Panc1 (cell line): ENCODE measurements at regions not wholly inside any gene's neighbourhood (a gene's known extent, or its start where the extent isn't known, plus 50 kb on each side); places are given as distances from the start of the nearest gene placed in this dataset.

Source experiments
- ATAC-seq: fragments of 200-7000 bp; cut with Tn5 transposase; 2 replicates; pipeline ENCODE4 v1.9.1; 2020; ENCODE audit warnings: mild to moderate bottlenecking, moderate library complexity
- BruUV-seq: library from RNA; stranded (reverse); fragments of 400-500 nt; replicated peaks from 2 replicates; lab custom pipeline; 2021; lab: Mats Ljungman, UMichigan
- CTCF ChIA-PET: fragments of 300-600 bp; sonication (Branson Sonifier 250); formaldehyde crosslinking; loops from one replicate; lab custom pipeline; 2022; ENCODE audit warnings: antibody characterized with exemption; lab: Charles Lee
- POLR2A ChIA-PET: fragments of 300-600 bp; sonication (Branson Sonifier 250); formaldehyde crosslinking; loops from one replicate; lab custom pipeline; 2022; ENCODE audit warnings: antibody characterized with exemption; lab: Charles Lee
- DNase-seq: peaks from one replicate; pipeline ENCODE4 v3.0.0-alpha.2; 2010; ENCODE audit warnings: low read depth, low spot score
- H3K27ac ChIP-seq: 2 replicates; pipeline ENCODE4 v1.5.1; 2011; ENCODE audit warnings: mild to moderate bottlenecking, low read length, inconsistent platforms
- H3K27me3 ChIP-seq: fragments of 200-500 bp; sonication (Bioruptor generic); 2 replicates; pipeline ENCODE4 v1.6.0; 2014; ENCODE audit warnings: low read length, inconsistent platforms; ENCODE audit not compliant: control insufficient read depth, insufficient read depth
- H3K36me3 ChIP-seq: fragments of 200-500 bp; sonication (Bioruptor generic); 2 replicates; pipeline ENCODE4 v1.5.1; 2014; ENCODE audit warnings: inconsistent platforms, mild to moderate bottlenecking, low read length, moderate library complexity; ENCODE audit not compliant: control insufficient read depth, insufficient read depth
- H3K4me1 ChIP-seq: 2 replicates; pipeline ENCODE4 v1.5.1; 2011; ENCODE audit warnings: inconsistent platforms, mild to moderate bottlenecking, low read length, moderate library complexity; ENCODE audit not compliant: control insufficient read depth, insufficient read depth
- H3K4me3 ChIP-seq, 2 experiments: 2 replicates each; pipeline ENCODE4 v1.5.1; 2011 to 2012; ENCODE audit warnings: low read depth in 2 of 2, low read length in 2 of 2, mild to moderate bottlenecking in 2 of 2, inconsistent platforms in 1 of 2, moderate library complexity in 1 of 2
- H3K9me3 ChIP-seq: fragments of 200-500 bp; sonication (Bioruptor generic); 2 replicates; pipeline ENCODE4 v1.5.1; 2014; ENCODE audit warnings: low read depth, mild to moderate bottlenecking, inconsistent platforms, low read length, moderate library complexity; ENCODE audit not compliant: control insufficient read depth, insufficient read depth
- POLR2AphosphoS5 ChIP-seq: IDR thresholded peaks from 2 replicates; pipeline ENCODE4 v1.6.1; 2012; ENCODE audit warnings: mild to moderate bottlenecking, low read depth, low read length, moderate library complexity
- REST ChIP-seq, 2 experiments: IDR thresholded peaks; 2 replicates each; pipeline ENCODE4 v1.6.1; 2011 to 2012; ENCODE audit warnings: low read depth in 2 of 2, control low read depth in 1 of 2, low read length in 1 of 2, mild to moderate bottlenecking in 1 of 2, moderate library complexity in 1 of 2; ENCODE audit not compliant: insufficient read depth in 1 of 2
- SIN3A ChIP-seq: IDR thresholded peaks from 2 replicates; pipeline ENCODE4 v1.6.1; 2012; ENCODE audit warnings: low read depth, mild to moderate bottlenecking, low read length, moderate library complexity, borderline replicate concordance; ENCODE audit not compliant: insufficient read depth
- TCF7L2 ChIP-seq: IDR thresholded peaks from 2 replicates; pipeline ENCODE4 v1.6.1; 2011; ENCODE audit warnings: mild to moderate bottlenecking, low read depth, low read length, inconsistent platforms
- in situ Hi-C: cut with HindIII; loops from 2 replicates; pipeline ENCODE4 v1.10.0; 2016; ENCODE audit warnings: low sequenced_read_pairs, low pct_unique_long_range_greater_than_20kb
- intact Hi-C: fragments of 100-400 bp; cut with micrococcal nuclease; formaldehyde crosslinking; loops from one replicate; pipeline ENCODE4 v1.10.0; 2022; ENCODE audit not compliant: unreplicated experiment
- TF ChIP-seq, protein P1 (sequence below): fragments of 450-650 bp; IDR thresholded peaks from 2 replicates; pipeline ENCODE4 v1.5.1; 2017; ENCODE audit warnings: mild to moderate bottlenecking

GRCh38 chr14:104366931-104367865 lies 212.4 kb upstream of the C14orf180 start:
- intact Hi-C loops (no loop called here), in situ Hi-C loops (no loop called here)
- no peak for DNase-seq
- BruUV-seq: no TSS peak
- ChIA-PET CTCF (no interaction called here), POLR2A (no interaction called here)
- H3K4me1 ChIP-seq: no peaks in the 10 kb centered on the region
- no peak overlapping the region for H3K4me3 ChIP-seq
- no peaks in the 10 kb centered on the region; the same call in none of the 2 replicates for H3K27me3 ChIP-seq
- no peaks in the 10 kb centered on the region for H3K36me3 ChIP-seq
- no peak overlapping the region for H3K27ac ChIP-seq
- H3K9me3 ChIP-seq: no peaks in the 10 kb centered on the region
- no peak for TF ChIP-seq SIN3A
- TF ChIP-seq, protein P1, sequence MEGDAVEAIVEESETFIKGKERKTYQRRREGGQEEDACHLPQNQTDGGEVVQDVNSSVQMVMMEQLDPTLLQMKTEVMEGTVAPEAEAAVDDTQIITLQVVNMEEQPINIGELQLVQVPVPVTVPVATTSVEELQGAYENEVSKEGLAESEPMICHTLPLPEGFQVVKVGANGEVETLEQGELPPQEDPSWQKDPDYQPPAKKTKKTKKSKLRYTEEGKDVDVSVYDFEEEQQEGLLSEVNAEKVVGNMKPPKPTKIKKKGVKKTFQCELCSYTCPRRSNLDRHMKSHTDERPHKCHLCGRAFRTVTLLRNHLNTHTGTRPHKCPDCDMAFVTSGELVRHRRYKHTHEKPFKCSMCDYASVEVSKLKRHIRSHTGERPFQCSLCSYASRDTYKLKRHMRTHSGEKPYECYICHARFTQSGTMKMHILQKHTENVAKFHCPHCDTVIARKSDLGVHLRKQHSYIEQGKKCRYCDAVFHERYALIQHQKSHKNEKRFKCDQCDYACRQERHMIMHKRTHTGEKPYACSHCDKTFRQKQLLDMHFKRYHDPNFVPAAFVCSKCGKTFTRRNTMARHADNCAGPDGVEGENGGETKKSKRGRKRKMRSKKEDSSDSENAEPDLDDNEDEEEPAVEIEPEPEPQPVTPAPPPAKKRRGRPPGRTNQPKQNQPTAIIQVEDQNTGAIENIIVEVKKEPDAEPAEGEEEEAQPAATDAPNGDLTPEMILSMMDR: no peak
- TF ChIP-seq POLR2AphosphoS5: no peak
- no peak for TF ChIP-seq TCF7L2
- TF ChIP-seq REST (IDR thresholded peaks at IDR 0.05; ENCODE audit: insufficient read depth in 1 of 2, low read depth in 2 of 2, low read length in 1 of 2): no peak
- ATAC-seq: no peak

GRCh38 chr14:104367866-104368750 lies 211.5 kb upstream of the C14orf180 start:
- DNase-seq (no peak), ATAC-seq (no peak)
- intact Hi-C loops (no loop called here), in situ Hi-C loops (no loop called here)
- no peak overlapping the region for H3K4me3 ChIP-seq
- H3K27ac ChIP-seq: no peak overlapping the region
- ChIA-PET POLR2A (no interaction called here), CTCF (no interaction called here)
- H3K27me3 ChIP-seq: no peaks in the 10 kb centered on the region; the same call in none of the 2 replicates
- H3K36me3 ChIP-seq: no peaks in the 10 kb centered on the region
- no TSS peak for BruUV-seq
- no peaks in the 10 kb centered on the region for H3K9me3 ChIP-seq
- no peaks in the 10 kb centered on the region for H3K4me1 ChIP-seq
- no peak for TF ChIP-seq REST (IDR thresholded peaks at IDR 0.05; ENCODE audit: insufficient read depth in 1 of 2, low read depth in 2 of 2, low read length in 1 of 2)
- TF ChIP-seq SIN3A: no peak
- TF ChIP-seq POLR2AphosphoS5: no peak
- TF ChIP-seq, protein P1: no peak
- TF ChIP-seq TCF7L2: no peak
